G401 (cell line): ENCODE measurements at regions not wholly inside any gene's neighbourhood (a gene's known extent, or its start where the extent isn't known, plus 50 kb on each side); places are given as distances from the start of the nearest gene placed in this dataset.
"Not testable (repeated sequence)": the region's sequence is repeated elsewhere in the genome, so short reads cannot be mapped to it uniquely, and the experiment has no call there.

ENCODE experiments used
- DNase-seq: peaks from one replicate; pipeline ENCODE4 v3.0.0-alpha.2; 2015; ENCODE audit warnings: low spot score
- in situ Hi-C: cut with HindIII; loops from 2 replicates; pipeline ENCODE4 v1.10.0; 2016; ENCODE audit warnings: low sequenced_read_pairs, mixed read lengths

DNA sequence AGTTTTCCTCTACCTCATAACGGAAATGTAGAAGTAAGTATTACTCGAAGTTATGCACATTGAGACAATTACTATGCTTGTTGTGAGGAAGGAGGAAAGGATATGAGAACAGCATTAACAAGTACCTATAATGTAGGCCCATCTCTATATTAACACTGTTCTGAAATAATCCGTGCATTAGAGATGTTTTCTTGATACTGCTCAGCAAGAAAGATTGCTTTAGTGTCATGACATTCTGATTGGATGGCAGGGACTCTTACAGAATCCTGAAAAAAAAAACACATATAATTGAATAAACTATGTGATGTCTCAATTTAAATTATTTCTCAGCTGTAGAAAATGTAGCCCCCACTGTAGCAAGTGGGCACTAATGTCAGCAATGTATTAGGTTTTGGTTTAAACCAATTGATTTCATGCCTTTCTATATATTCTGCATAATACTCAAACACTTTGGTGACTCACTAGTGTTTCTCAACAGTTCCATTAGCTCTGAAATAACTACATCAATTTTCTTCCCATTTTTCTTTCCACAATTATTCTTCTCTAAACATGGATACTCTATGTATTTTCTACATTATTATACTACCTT lies 598.3 kb upstream of the BCHE start:
- no peak for DNase-seq
- in situ Hi-C loops: no loop called here

DNA sequence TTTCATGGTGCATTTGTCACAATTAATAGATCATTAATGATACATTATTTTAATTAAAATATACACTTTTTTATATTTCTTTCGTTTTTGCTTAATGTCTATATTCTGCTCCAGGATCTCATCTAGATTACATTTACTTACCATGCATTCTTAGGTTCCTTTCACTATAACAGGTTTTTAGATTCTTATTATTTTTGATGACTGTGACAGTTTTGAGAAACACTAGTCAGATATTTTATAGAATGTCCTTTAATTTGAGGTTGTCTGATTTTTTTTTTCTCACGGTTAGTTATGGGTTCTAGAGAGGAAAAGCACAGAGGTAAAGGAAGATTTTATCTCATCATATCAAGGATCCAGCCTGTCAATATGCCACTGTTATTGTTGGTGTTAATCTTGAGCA lies 595.8 kb upstream of the BCHE start:
- no peak for DNase-seq
- in situ Hi-C loops: no loop called here

DNA sequence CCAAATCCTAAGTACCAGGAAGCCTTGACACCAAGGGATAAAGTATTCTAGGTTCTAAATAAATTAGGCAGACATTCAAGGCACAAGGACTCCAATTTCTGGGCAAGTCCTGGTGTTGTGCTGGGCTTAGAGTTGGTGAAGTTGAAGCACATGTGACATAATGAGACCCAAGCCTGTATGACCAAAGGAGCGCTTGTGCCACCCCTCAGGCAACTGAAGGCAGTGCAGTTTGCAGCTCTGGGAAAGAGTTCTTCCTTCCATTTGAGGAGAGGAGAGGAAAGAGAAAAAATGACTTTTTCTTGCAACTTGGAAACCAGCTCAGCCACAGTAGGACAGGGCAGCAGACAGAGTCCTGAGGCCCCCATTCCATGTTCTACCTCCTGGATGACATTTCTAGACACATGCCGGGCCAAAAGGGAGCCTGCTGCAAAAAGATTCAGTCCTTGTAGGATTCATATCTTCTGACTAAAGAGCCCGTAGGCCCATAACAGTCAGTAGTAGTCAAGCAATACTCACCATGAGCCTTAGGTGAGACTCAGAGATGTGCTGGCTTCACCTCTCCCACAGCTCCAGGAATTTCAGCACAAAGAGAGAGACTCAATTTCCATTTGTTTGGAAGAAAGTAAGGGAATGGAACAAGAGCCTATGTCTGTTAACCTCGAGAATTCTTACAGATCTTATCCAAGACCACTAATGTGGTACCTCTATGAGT lies 588.8 kb upstream of the BCHE start:
- in situ Hi-C loops: no loop called here
- DNase-seq: no peak

DNA sequence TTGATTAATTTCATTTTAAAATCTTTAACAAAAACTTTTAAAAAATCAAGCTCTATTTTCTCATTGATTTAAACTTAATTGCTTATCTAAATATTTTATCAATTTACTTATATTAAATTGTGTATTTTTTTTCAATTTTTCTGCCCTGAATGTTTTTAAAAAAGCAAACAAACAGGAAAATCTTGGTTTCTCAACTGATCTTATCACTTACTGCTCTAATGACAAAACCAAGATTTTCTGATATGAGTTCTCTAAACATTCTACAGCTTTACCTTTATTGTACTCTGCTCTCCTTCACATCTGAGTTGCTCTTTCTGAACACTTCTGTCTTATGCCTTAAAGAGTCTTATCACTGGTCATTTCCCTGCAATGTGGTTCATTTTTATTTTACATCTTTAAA lies 587.8 kb upstream of the BCHE start:
- DNase-seq: no peak
- in situ Hi-C loops: no loop called here

DNA sequence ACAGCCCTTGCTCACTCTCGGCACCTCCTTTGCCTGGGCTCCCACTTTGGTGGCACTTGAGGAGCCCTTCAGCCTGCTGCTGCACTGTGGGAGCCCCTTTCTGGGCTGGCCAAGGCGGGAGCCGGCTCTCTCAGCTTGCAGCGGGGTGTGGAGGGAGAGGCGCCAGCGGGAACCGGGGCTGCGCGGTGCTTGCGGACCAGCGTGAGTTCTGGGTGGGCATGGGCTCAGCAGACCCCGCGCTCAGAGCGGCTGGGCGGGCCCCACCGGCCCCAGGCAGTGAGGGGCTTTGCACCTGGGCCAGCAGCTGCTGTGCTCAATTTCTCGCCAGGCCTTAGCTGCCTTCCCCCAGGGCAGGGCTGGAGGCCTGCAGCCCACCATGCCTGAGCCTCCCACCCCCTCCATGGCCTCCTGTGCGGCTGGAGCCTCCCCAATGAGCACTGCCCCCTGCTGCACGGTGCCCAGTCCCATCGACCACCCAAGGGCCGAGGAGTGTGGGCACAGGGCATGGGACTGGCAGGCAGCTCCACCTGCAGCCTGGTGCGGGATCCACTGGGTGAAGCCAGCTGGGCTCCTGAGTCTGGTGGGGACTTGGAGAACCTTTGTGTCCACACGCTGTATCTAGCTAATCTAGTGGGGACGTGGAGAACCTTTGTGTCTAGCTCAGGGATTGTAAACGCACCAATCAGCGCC lies 586.7 kb upstream of the BCHE start:
- DNase-seq, in situ Hi-C loops: not testable (repeated sequence)

DNA sequence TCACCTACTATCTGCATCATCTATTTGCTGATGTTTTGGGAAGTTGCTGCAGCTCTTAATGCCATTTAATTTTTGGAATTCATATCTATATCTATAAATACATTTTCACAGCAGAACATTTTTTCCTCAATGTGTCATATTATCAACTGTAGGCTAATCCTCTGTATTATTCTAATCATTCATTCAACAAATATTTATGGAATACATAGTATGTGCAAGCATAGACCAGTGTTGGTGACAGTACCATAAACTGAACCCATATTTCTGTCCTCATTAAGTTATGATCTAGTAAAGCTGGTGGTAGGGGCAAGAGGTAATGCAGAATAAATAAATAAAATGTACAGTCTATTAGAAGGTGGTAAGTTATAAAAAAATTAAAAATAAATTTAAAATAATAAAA lies 585.3 kb upstream of the BCHE start:
- in situ Hi-C loops: no loop called here
- no peak for DNase-seq

DNA sequence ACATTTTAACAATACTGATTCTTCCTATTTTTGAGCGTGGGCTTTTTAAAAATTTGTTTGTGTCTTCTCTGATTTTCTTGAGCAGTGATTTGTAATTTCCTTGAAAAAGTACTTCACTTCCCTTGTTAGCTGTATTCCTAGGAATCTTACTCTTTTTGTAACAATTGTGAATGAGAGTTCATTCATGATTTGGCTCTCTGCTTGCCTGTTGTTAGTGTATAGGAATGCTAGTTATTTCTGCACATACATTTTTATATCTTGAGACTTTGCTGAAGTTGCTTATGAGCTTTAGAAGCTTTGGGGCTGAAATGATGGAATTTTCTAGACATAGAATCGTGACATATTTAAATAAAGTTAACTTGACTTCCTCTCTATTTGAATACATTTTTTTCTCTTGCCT lies 582.8 kb upstream of the BCHE start:
- in situ Hi-C loops: no loop called here

DNA sequence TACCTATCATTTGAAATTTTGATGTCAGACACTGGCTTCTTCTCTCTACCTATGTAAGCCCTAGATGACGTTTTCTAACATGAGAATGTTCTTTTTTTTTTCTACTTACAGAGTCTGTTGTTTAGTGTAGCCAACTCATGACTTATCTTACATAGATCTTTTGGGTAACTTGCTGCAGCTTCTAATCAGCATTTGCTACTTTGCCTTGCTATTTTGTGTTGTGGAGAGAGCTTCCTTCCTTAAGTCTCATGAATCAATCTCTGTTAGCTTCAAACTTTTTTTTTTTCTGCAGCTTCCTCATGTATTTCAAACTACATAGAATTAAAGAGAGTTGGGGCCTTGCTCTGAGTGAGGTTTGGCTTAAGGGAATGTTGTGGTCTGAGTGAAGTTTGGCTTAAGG lies 568.7 kb upstream of the BCHE start:
- in situ Hi-C loops: no loop called here
- DNase-seq: no peak

More for the DNA sequence above, 582.8 kb upstream of the BCHE start:
- DNase-seq: no peak

DNA sequence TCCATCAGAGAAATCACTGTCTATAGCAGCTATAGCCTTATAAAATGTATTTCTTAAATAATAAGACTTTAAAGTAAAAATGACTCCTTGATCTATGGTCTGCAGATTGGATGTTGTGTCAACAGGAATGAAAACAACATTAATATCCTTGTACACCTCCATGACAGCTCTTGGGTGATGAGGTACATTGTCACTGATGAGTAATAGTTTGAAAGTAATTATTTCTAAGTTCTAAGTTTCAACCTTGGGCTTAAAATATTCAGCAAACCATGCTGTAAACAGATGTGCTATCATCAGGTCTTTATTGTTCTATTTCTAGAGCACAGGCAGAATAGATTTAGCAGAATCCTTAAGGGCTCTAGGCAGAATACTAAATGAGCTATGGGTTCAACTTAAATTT lies 568.2 kb upstream of the BCHE start:
- no peak for DNase-seq
- in situ Hi-C loops: no loop called here

DNA sequence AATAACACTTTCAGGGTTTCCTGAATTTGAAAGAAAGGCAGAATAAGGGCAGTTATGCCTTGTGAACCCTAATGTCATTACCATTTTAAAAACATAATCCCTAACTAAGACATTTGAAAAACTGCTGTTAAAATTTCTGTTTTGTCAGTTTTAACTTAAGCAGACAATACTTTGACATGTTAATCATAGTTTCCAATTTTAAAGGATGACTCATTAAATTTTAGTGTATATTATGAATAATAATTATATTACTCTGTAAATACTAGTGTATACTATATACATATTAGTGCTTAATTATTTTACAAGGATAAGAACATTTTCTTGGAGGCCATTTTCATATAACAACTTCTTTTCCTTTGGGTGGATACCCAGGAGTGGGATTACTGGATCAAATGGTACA lies 553.1 kb upstream of the BCHE start:
- in situ Hi-C loops: no loop called here
- no peak for DNase-seq

DNA sequence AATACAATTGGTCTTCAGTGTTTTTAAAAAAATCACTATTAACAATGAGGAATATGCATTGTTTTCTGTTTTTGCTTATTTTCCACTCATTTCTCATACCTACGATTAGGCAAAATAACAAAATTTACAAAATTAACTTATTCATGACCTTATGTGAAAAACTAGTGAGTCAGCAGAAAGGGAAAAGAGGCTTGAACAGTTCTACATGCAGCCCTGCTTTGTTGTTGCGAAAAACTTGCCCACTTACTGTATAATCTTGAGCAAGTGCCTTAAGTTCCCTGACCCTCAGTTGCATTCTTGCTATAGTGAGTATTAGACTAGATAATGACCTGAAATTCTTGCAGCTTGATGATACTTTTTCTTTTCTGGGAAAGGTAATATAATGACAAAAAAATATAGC lies 551.1 kb upstream of the BCHE start:
- in situ Hi-C loops: no loop called here
- no peak for DNase-seq

DNA sequence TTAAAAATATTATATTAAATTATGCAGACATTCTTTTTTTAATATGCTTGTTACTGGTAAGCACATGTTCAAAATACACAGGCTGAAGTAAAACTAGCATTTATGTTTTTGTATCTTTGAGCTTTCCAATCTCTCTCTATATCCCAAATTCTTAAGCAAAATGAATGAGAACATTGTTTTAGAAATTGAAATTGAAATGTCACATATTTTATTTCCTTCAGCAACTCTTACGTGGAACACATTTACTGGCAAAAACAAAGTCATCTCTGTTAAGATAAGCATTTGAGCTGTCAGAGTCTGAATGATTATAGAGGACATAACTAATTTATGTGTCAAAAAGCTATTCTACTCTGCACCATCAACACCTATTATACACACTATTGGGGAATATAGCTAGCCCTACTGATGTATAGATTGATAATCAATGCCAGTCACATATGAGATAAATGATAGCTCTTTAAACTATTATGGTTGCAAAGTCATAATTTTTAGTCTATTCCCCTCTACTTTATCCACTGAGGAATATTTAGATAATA lies 535.4 kb upstream of the BCHE start:
- in situ Hi-C loops: no loop called here

DNA sequence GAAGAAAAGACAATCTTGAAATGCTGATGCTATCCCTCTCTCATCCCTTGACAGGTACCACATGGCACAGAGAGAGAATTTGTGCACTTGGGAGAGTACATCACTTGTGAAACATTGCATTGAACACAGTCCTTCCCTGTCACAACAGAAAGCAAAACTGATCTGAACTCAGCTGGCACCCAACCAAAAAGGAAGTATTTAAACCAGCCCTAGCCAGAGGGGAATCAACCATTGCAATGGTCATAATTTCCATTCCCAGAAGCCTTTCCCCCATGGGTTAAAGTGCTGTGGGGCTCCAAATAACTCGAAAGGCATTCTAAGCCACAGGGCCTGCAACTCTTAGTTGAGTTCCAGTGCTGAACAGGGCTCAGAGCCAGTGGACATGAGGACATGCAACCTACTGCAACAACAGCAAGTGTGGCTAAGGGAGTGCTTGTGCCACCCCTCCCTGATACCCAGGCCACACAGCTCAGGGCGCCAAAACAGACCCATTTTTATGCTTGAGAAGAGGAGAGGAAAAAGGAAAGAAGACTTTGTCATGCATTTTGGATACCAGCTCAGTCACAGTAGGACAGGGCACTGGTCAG lies 530.8 kb upstream of the BCHE start:
- in situ Hi-C loops: no loop called here
- no peak for DNase-seq

More for the DNA sequence above, 535.4 kb upstream of the BCHE start:
- DNase-seq: no peak

DNA sequence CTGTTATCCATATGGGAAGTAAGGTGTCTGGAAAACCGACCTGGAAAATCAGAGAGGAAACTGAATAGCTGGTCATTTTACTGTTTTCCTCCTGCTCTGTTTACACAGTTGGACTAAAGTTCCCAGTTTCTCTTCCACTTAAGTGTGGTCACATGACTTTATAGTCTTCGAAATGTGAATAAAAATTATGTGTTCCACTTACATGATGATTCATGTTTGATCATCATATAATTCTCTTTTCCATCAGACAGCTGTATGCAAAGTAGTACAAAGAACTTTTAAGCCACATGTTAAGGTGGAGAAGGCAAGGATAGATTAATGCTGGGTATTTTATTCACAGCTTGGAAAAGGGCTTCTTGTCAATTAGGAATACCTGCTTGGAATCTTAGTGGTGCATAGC lies 525.5 kb upstream of the BCHE start:
- in situ Hi-C loops: no loop called here
- no peak for DNase-seq

DNA sequence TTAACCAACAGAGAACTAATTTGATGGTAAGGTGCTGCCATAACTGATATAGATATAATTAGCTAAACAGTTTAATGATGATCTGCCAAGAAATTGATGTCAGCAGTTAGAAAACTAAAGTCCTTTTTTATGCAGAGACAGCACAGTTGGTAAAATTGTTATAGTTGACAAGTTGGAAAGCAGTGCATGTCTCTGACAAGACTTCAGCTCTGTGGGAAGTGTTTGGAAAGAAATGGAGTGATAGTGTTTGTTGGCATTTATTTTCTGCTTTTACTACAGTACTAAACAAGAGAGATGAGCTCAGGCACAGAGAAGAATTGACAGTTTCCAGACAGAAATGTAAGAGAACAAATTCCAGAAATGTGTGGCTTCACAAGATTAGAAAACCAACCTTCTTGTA lies 523.5 kb upstream of the BCHE start:
- in situ Hi-C loops: no loop called here
- DNase-seq: no peak

DNA sequence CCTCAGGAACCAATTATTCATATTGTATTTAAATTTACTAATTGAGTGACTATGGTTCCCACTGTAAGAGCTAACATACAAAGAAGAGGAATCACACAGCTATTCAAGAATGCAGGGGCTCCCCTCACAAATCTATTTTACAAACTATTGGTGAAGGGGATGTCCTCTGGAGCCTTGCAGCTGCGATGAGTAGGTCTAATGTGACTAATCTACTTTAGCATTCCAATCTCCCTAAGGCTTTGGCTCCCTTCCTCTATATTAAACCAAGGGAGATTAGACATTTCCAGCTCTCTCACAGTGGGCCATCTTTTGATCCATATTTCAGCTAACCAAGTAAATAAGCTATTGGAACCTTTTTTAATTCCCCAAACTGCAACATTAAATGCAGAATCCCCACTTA lies 514.2 kb upstream of the BCHE start:
- in situ Hi-C loops: no loop called here
- no peak for DNase-seq

DNA sequence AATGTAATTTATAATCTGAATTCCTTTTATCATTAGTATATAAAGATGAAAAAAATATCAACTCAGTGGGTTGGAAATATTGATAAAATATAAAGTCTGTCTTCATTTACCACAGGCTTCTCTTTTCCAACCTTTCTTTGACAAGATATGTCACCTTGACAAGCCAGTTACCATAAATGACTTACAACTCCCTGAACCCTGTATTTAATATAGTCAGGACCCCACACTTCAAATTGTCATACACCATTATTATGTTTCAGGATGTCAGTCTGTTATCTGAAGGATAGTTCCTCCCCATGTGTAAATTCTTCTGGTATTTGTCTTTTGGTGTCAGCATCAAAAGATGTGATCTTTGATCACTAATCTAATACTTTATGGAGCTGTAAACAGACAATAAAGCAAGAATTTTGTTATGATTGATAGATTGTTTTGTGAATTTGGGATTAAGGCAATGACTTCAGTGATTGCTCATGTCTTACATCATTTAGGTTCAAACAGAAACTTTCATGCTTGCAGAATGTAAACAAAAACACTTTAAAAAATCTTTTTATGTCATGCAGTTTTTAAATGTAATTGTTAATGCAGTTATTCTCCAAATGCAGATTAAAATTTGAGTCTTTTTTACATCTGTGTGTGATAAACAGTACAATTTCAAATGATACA lies 503.5 kb upstream of the BCHE start:
- no peak for DNase-seq
- in situ Hi-C loops: no loop called here

DNA sequence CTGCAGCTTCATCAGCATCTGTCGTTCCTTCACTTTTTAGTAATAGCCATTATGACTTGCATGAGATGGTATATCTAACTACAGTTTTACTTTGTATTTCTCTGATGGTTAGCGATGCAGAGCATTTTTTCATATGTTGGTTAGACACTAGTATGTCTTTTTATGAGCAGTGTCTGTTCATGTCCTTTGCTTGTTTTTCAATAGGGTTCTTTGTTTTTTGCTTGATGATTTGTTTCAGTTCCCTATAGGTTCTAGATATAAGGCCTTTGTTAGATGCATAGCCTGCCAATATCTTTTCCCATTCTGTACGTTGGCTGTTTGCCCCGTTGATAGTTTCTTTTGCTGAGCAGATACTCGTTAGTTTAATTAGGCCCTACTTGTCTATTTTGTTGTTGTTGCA lies 487.2 kb upstream of the BCHE start:
- DNase-seq: no peak

DNA sequence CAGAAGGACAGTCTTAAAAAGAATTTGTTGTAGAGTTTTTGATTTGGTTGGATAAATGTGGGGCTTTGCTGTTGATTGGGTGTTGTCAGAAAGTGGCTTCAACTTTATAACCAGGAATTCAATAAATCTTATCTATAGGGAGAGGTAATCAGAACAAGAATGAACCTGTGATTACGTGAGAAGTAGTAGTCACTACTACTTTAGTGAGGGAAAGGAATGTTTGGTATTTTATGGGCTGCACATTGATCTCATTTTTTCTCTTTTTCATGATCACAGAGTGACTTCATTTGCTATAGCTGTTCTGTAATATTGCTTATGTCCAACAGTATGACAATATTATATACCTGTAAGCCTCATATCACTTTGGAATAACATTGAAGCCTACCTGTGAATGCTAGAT lies 485.2 kb upstream of the BCHE start:
- no peak for DNase-seq
- in situ Hi-C loops: no loop called here

More for the DNA sequence above, 487.2 kb upstream of the BCHE start:
- in situ Hi-C loops: no loop called here
